NCI-H2227 (cell line): ENCODE measurements at regions not wholly inside any gene's neighbourhood (a gene's known extent, or its start where the extent isn't known, plus 50 kb on each side); places are given as distances from the start of the nearest gene placed in this dataset.

Experiments used
- DNase-seq: peaks from one replicate; lab custom pipeline; 2025; ENCODE audit not compliant: unreplicated experiment; lab: John Stamatoyannopoulos, UW

DNA sequence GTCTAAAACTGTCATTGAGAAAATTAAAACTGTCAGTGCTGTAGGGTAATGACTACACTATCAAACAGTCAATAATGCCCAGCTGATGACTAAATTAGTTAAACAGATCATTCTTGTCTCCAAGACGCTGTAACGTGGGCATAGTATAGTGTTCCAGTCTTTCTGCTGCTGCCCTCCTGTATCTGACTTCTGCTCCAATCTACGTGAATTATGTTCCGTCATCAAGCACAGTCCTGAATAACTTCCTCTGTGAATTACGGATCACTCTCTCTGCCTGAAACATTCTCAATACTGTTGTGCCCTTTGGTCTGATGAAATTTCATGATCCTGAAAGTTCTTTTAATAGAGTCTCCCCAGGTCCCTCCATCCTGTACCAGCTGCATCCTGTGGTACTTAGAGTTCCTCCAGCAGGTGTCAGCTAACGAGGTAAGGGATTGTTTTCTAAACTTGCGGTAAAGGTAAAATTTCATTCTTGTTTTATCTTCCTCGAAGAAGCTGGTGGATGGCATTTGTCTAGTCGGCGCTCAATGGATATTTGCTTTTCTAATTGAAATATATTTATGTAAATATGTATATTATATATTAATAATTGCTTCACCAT is 393.5 kb upstream of the ADARB2 start:
- no peak for DNase-seq

DNA sequence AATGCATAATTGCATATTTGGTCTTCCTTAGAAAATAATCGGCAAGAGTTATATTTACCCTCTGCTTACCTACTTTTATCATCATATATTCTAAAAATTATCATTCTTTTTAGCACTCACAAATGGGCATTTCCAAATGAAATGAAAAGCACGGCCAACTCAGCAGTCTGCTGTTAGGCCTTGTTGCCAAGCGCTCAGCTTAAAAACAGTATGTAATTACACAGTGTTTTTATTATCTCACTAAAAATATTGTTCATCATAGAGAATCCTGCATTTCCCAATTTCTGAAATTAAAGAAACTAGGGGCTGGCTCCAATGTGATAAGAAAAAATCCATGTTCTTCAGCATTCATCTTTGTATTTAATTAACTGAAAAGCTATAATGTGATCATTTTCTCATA is 391.7 kb upstream of the ADARB2 start:
- DNase-seq, result no peak

DNA sequence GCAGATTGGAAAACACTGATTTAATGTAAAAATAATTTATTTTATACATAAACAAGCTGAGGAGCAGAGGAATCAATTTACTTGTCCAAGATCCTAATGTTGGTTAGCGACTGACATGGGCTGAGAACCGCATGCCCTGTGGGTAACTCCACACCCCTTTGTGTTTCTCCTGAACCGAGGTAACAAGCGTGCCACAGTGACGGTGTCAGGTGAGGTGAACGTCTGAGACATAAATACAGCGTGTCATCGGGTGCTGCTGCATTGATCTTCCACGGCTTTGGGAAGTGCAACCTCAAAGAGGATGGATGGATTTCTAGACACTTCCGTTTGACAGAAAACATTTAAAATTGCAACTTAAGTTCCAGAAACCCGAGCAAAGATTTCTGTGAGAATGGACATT is 386.8 kb upstream of the ADARB2 start:
- no peak for DNase-seq

DNA sequence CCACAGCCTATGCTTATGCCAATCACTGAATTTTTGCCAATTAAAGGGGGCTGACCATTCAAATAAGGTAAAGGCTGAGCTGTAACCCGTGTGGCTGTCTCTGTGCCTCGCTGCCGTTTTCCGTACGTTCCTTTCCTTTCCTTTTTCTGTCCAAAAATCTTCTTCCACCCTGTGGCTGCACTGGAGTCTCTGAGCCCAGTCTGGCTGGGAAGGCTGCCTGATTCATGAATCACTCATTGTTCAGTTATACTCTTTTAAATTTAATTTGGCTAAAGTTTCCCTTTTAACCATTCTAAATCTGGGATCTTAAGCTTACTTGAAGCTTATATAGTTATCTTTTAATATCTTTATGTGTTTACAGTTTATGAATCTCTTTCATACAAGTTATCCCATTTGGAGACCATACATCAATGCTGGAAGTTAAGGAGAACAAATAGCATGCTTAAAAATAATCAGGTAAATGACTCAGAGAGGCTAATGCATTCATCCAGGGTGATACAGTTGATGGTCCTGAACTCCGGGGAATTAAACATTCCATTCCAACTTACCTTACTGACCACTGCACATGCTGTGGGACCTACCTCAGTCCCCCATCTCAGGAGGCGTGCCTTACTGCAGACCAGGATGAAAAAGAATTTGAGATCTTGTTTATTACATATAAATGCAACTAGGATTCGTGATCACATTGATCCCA is 385.3 kb upstream of the ADARB2 start:
- DNase-seq, result no peak

DNA sequence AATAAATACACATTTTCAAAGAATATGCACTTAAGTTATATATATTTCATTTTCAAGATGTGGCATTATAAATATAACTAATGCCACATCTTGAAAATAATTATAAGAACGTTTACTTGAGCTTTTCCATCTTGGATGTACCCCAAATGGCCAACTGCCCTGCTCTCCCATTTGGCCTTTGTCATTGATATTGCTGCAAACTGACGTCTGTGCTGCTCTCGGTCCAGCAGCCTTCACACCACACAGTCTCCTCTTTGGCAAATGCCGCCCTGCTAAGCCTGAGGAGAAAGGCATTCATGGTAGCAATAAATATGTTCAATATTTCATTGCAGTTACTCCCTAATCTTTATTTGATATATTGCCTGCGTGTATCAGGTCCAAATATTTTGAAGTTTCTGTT is 384.6 kb upstream of the ADARB2 start:
- no peak for DNase-seq

DNA sequence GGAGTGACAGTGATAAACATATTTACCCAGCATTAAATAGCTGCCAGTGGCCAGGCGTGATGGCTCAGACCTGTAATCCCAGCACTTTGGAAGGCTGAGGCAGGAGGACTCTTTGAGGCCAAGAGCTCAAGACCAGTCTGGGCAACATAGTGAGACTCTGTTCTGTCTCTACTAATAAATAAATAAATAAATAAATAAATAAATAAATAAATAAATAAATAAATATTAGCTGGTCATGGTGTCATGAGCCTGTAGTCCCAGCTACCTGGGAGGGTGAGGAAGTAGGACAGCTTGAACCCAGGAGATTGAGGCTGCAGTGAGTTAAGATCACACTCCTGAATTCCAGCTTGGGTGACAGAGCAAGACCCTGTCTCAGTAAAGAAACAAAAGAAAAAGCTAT is 384.0 kb upstream of the ADARB2 start:
- no peak for DNase-seq

DNA sequence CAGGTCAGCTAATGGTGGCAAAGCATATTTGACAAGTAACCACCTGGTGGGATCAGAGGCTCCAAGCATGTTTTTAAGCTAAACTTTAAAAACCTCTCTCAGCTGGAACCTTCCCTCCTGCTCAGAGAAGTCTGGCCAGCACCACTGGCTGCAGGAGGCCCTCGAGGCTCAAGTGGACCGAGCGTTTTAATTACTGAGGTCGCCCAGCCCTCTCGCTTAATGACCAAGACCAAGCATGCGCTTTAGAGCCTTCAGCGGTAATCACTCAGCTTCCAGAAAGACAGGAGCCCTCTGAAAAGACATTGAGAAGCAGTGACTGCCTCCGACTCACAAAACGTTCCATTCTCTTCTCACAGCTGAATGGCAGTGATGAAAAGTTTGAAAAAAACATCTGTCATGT is 383.4 kb upstream of the ADARB2 start:
- DNase-seq, result no peak

DNA sequence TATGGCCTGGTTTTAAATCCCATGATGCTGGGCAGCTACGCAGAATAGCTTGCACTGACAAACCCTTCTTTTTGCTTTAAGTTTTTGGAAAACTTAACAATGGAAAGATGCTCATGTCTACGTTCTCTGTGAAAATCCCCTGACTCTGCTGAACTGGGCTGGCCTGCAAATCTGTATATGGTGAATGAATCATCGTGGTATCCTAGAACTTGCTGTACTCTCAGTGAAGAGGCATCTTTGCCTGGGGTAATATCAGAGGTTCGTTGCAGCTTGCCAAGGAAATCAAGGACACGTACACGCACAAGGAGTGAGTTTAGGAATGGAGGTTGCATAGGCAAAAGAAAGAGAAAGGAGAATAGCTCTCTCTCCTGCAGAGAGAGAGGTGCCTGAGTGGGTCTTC is 382.0 kb upstream of the ADARB2 start:
- no peak for DNase-seq

DNA sequence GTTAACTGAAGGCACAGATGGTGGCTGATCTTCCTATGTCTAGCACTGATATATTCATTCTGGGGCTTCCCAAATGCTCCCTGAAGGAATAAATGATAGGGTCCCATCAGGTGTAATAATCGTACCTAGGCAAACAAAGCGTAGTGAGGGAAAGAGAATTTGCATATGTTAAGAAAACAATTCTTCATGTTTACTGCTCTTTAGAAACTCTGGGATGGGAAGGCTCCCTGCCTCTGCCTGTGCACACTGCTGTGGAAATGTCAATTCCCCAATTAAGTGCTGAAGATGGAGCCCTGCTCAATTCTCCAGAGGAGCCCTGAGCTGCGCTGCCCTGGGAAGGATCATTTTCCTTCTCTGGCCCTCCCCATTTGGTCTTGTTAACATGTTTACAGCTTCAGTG is 380.9 kb upstream of the ADARB2 start:
- DNase-seq, result no peak

DNA sequence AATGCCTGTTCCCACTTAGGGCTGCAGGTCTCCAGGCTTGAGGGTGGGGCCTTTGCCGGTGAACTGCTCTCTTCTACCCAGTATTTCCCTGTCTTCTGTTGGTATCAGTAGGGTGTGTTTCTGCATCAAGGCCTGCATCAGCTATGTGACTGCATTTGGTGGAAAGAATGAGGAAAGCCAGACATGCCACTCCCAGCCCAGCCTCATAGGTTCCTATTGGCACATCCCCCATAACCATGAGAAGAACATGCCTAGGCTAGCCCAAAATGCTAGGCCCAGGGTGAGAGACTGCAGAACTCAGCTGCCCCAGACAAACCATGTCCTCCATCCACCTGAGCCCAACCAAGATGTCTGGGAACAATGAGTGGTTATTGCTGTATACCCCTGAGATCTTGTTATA is 380.3 kb upstream of the ADARB2 start:
- DNase-seq, result no peak

DNA sequence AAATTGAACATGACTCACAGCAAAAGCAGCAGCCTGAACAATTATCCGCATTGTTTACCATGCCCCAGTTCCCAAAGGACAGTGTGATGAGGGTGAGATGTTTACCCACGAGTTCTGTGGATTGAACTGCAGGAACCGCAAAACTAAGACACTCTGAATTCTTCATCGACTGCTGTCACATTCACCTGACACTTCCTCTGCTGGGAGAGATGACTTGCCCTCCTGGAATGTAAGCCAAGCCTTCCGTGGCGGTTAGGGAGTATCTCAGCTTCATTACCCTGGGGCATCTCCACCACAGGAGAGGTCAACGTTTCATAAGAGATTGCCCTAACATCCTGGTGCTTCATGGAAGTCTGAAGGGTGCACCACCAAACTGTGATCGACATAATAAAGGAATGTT is 374.6 kb upstream of the ADARB2 start:
- DNase-seq, result no peak

DNA sequence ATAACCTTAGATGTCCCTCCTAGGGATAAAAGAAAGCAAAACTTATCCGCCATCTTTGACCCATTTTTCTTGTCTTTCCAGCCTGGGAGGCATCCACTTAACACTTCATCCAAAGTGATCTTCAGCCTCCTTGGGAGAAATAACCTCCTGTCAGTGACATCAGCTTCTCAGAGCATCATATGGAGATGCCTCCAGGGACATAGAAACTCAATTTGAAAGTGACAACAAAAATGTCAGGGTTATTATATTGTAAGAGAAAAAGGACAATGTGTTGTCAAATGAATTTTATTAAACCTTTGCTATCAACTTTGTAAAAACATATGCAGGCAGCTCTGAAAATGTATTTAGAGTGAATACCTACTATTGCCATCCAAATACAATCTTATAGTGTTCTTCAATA is 371.2 kb upstream of the ADARB2 start:
- no peak for DNase-seq

DNA sequence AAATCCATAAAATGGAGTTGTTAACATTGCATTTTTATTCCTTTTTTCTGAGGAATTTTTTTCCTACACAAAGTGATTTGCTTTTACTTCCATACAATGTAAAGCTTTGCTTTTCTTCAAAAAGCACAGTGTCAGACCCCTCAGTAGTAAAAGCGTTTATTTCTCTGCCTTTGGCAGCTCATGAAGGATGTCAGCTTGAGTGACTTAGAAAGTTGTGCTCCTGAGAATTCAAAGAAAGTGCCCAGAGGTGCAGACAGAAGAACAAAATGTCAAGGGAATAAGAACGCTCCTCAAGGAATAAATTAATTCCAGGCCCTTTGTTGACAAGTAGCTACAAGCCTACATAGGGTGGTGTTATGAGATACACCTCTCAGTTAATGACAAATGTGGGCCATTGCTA is 369.3 kb upstream of the ADARB2 start:
- DNase-seq, result no peak

DNA sequence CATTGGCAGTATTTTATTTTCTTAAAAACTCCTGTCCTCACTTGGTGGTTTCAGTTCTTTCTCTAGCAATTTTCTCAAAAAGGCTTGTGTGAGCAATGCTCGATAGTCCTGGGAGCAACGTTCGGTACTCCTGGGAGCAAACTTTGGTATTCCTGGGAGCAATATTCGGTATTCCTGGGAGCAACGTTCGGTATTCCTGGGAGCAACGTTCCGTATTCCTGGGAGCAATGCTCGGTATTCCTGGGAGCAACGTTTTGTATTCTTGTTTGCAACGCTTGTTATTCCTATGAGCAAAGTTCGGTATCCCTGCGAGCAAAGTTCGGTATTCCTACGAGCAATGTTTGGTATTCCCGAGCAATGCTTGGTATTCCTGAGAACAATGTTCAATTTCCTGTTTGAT is 362.0 kb upstream of the ADARB2 start:
- no peak for DNase-seq

DNA sequence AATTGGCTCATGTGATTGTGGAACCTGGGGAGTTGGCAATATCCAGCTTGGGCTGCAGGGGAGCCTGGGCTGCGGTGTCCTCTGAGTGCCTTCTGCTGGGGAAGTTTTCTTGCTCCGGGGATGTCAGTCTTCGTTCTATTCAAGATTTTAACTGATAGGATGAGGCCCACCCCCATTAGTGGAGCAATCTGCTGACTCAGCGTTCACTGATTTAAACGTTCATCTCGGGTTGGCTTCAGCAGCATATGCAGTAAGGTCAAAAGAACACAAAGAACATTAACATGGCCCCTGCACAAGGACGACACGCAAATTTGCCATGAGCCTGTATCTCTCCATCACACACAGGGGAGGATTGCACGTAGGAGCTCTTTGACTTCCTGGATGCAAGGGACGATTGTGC is 360.6 kb upstream of the ADARB2 start:
- DNase-seq, result no peak

DNA sequence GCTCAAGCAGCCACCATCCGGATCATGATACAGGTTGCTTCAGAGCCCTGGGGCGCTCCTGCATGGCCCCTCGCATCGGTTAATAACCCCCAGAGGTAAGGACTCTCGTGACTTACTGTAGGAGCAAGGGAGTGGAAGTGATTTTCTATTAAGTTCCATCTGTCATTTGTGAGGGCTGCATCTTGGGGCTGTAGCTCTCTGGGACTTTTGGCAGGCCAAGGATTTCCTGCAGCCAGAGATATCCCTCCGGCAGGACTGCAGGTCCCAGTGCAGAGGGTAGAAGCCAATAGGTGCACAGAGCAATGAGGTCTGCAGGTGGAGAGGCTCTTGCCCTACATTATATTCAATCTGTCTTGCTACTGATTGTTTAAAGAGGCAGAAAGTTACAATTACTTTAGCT is 356.8 kb upstream of the ADARB2 start:
- DNase-seq, result no peak

DNA sequence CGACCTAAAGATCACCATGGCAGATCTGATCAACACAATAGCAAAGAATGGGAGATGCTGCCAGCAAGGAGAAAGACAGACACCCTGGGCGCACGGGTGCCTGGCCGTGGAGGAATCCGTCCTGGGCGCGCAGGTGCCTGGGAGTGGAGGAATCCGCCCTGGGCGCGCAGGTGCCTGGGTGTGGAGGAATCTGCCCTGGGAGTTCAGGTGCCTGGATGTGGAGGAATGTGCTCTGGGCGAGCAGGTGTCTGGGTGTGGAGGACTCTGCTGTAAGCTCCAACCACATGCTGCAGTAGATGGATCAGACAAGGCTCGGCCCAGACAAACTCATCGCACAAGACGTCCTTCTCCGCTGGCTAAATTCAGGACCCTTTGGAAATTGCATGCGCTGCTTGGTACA is 346.3 kb upstream of the ADARB2 start:
- DNase-seq, result no peak

DNA sequence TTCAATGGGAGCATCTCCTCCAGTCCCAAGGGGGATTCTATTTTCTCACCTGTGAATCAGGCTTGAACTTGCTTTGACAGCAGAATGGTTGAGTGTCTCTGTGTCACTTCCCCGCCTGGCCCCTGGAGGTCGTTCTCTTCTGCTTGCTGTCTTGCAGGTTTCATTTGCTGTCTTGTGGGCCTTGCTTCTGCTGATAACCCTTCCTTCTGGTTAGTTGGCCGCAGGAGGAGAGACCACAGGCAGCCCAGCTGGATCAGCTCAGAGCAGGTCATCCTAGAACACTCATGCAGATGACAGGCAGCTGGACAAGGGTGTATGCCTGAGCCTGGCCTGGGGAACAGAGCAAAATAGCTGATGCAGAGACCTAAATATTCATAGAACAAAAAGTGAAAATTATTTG is 344.2 kb upstream of the ADARB2 start:
- DNase-seq, result no peak

DNA sequence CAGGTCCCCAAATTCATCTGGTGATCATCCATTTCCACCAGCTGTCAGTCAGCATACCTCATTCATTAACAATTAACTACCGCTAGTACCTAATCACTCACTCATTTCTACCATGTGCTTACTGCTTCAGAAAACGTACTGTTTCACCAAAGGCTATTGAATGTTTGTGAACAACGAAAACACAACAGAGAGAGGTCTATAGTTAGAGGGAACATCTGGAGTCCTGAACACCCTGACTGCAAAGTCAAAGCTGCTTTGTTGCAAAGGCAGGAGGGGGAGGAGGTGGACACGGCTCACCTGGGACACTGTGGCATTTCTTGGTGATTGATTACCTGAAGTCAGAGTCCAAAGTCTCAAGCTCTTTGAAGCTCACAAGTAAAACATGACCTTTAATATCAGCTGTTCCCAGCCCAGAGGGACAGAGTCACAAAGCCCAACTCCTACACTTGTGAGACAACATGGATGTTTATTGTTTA is 342.3 kb upstream of the ADARB2 start:
- no peak for DNase-seq

DNA sequence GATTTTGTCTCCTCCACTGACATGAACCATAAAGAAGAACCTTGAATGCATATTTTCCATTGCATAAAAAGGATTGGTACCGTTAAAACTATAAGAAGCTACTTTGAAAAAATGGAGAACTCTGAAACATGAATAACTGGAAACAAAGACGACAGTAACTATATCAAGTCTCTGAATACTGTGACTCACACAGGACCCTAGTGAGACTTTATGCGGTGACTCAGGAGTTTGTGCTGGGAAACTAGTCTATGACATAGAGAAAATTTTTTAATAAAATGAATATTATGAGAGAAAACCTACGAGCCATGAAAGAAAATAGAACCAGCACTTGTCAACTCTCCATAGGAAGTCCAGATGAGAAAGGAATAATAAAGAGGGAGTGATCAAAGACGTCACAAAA is 339.9 kb upstream of the ADARB2 start:
- no peak for DNase-seq

DNA sequence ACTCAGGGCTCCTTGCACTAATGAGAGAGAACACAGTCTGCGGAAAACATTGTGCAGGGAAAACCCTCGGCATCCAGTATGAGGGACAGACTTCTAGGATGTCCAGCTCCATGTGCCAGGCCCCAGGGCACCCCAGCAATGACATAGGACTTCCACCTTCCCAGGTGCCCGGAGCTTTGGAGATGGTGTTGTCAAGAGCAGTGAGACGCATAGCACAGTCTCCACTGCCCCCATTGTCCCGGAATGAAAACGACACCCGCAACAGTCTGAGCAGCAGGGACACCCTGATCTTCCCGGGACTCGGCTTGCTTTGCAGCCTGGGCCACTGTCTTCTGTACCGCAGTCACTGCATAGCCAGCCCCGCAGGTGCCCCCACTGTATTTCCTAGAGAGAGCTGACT is 339.2 kb upstream of the ADARB2 start:
- DNase-seq, result no peak

DNA sequence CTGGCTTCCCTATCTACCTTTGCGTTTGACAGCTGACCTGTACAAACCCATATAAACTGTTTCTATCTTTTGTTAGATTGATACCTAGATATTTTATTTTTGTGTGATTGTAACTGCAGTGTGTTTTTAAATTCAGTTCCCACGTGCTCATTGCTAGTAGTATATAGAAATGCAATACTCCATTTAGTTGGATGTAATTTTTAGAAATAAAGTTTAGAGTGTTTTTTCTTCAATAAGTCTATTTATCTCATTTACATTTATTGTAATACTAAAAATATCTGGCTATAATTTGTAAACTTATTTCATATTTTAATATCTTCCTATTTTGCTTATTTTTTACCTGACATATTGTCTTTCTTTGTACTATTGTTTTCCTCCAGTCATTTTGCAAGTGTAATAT is 329.7 kb upstream of the ADARB2 start:
- no peak for DNase-seq

DNA sequence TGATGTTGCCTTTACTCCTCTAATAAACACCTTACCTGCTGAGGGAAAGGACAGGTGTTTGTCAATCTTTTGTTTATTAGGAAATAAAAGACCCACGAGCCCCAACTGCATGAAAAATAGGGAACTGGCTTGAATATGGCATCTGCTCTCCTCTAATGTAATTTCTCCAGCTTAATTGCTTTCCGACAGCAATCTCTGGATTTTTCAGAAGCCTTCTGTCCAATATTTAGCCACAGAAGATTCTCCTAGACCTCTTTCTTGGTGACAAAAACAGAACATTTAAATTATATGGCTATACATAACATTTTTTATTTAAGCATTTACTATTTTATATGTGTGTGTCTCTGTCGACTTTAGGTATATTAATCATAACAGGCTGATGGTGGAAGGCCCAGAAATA is 317.4 kb upstream of the ADARB2 start:
- no peak for DNase-seq
